Ectodermal cell (in vitro differentiated cells): ENCODE measurements at regions not wholly inside any gene's neighbourhood (a gene's known extent, or its start where the extent isn't known, plus 50 kb on each side); places are given as distances from the start of the nearest gene placed in this dataset.

Source experiments
- H3K27ac ChIP-seq: 2 replicates; pipeline ENCODE4 v1.7.0; 2013; ENCODE audit warnings: mild to moderate bottlenecking, low read depth, low read length; ENCODE audit not compliant: insufficient read depth, poor library complexity, severe bottlenecking
- H3K27me3 ChIP-seq: 2 replicates; pipeline ENCODE4 v1.7.0; 2013; ENCODE audit warnings: mild to moderate bottlenecking, low read length; ENCODE audit not compliant: insufficient read depth, control insufficient read depth, poor library complexity, severe bottlenecking
- H3K36me3 ChIP-seq: one replicate; pipeline ENCODE4 v1.7.0; 2013; ENCODE audit warnings: low read length; ENCODE audit not compliant: control insufficient read depth, insufficient read depth
- H3K4me1 ChIP-seq: one replicate; pipeline ENCODE4 v1.7.0; 2013; ENCODE audit warnings: low read length; ENCODE audit not compliant: control insufficient read depth, insufficient read depth
- H3K4me3 ChIP-seq: 2 replicates; pipeline ENCODE4 v1.7.0; 2013; ENCODE audit warnings: low read depth, low read length, control low read depth; ENCODE audit not compliant: insufficient read depth
- H3K9me3 ChIP-seq: 2 replicates; pipeline ENCODE4 v1.7.0; 2013; ENCODE audit warnings: mild to moderate bottlenecking, low read length, moderate library complexity; ENCODE audit not compliant: control insufficient read depth
- WGBS, 2 experiments: methylation state at CpG; one replicate each; pipeline ENCODE4 v1.1.7; 2013; ENCODE audit warnings: missing lambda C conversion rate in 2 of 2; 5-methylcytosine and 5-hydroxymethylcytosine counted together

- H3K27me3 ChIP-seq, result no peaks in the 10 kb centered on the region
- no peaks in the 10 kb centered on the region for H3K9me3 ChIP-seq
- no peaks in the 10 kb centered on the region for H3K36me3 ChIP-seq
- 94 to 97% methylated on average over 4 to 5 of the region's 5 CpGs for WGBS, 2 experiments
- no peaks in the 10 kb centered on the region for H3K4me1 ChIP-seq
- H3K4me3 ChIP-seq, result no peak overlapping the region
- H3K27ac ChIP-seq, result no peak overlapping the region
Observed at GRCh38 chr5:97458851-97459250, 275.8 kb upstream of the RIOK2 start.

GRCh38 chr5:97471951-97472350 is 288.9 kb upstream of the RIOK2 start:
- Histone ChIP-seq H3K36me3 (no peaks in the 10 kb centered on the region), H3K27me3 (no peaks in the 10 kb centered on the region), H3K9me3 (no peaks in the 10 kb centered on the region), H3K4me1 (no peaks in the 10 kb centered on the region), H3K4me3 (no peak overlapping the region), H3K27ac (no peak overlapping the region)
- 95% methylated on average over 10 of the region's 10 CpGs for WGBS, 2 experiments

GRCh38 chr5:97475847-97476246 is 292.8 kb upstream of the RIOK2 start:
- WGBS, 2 experiments, result 95 to 100% methylated on average over 1 to 3 of the region's 3 CpGs
- Histone ChIP-seq H3K9me3 (no peaks in the 10 kb centered on the region), H3K27me3 (no peaks in the 10 kb centered on the region), H3K27ac (no peak overlapping the region), H3K4me3 (no peak overlapping the region), H3K4me1 (no peaks in the 10 kb centered on the region), H3K36me3 (no peaks in the 10 kb centered on the region)

GRCh38 chr5:97476852-97477534 is 293.9 kb upstream of the RIOK2 start:
- Histone ChIP-seq H3K4me3 (no peak overlapping the region), H3K27me3 (no peaks in the 10 kb centered on the region)
- WGBS, 2 experiments, result 97 to 100% methylated on average over 1 to 2 of the region's 2 CpGs

GRCh38 chr5:97478483-97478882 is 295.4 kb upstream of the RIOK2 start:
- H3K4me3 ChIP-seq, result no peak overlapping the region
- H3K9me3 ChIP-seq, result no peaks in the 10 kb centered on the region
- no peak overlapping the region for H3K27ac ChIP-seq
- no peaks in the 10 kb centered on the region for H3K27me3 ChIP-seq
- no peaks in the 10 kb centered on the region for H3K4me1 ChIP-seq
- no peaks in the 10 kb centered on the region for H3K36me3 ChIP-seq

More at GRCh38 chr5:97476852-97477534, 293.9 kb upstream of the RIOK2 start:
- H3K9me3 ChIP-seq, result no peaks in the 10 kb centered on the region
- H3K36me3 ChIP-seq, result no peaks in the 10 kb centered on the region
- no peak overlapping the region for H3K27ac ChIP-seq
- H3K4me1 ChIP-seq, result no peaks in the 10 kb centered on the region

- no peak overlapping the region for H3K27ac ChIP-seq
- no peaks in the 10 kb centered on the region for H3K27me3 ChIP-seq
- no peak overlapping the region for H3K4me3 ChIP-seq
- WGBS, 2 experiments, result 91 to 97% methylated on average over 3 of the region's 3 CpGs
- H3K36me3 ChIP-seq, result no peaks in the 10 kb centered on the region
- no peaks in the 10 kb centered on the region for H3K4me1 ChIP-seq
- H3K9me3 ChIP-seq, result no peaks in the 10 kb centered on the region
Observed at GRCh38 chr5:97480313-97480712, 297.3 kb upstream of the RIOK2 start.

GRCh38 chr5:97488126-97488668 is 305.1 kb upstream of the RIOK2 start:
- H3K27ac ChIP-seq, result no peak overlapping the region
- H3K4me3 ChIP-seq, result no peak overlapping the region
- H3K27me3 ChIP-seq, result no peaks in the 10 kb centered on the region
- H3K4me1 ChIP-seq, result no peaks in the 10 kb centered on the region
- H3K36me3 ChIP-seq, result no peaks in the 10 kb centered on the region
- no peaks in the 10 kb centered on the region for H3K9me3 ChIP-seq
- WGBS, 2 experiments, result 91 to 93% methylated on average over 7 of the region's 7 CpGs

GRCh38 chr5:97489010-97489840 is 306.2 kb upstream of the RIOK2 start:
- no peaks in the 10 kb centered on the region for H3K4me1 ChIP-seq
- H3K27me3 ChIP-seq, result no peaks in the 10 kb centered on the region
- 94 to 96% methylated on average over 8 of the region's 8 CpGs for WGBS, 2 experiments
- no peak overlapping the region for H3K4me3 ChIP-seq
- H3K27ac ChIP-seq, result no peak overlapping the region
- no peaks in the 10 kb centered on the region for H3K36me3 ChIP-seq
- H3K9me3 ChIP-seq, result no peaks in the 10 kb centered on the region

GRCh38 chr5:97494465-97494864 is 311.4 kb upstream of the RIOK2 start:
- 83 to 85% methylated on average over 3 of the region's 3 CpGs for WGBS, 2 experiments
- Histone ChIP-seq H3K27me3 (no peaks in the 10 kb centered on the region), H3K27ac (no peak overlapping the region), H3K4me3 (no peak overlapping the region), H3K36me3 (no peaks in the 10 kb centered on the region), H3K9me3 (no peaks in the 10 kb centered on the region), H3K4me1 (no peaks in the 10 kb centered on the region)

GRCh38 chr5:97495301-97495700 is 312.3 kb upstream of the RIOK2 start:
- no peaks in the 10 kb centered on the region for H3K27me3 ChIP-seq

More at GRCh38 chr5:97495301-97495700, 312.3 kb upstream of the RIOK2 start:
- Histone ChIP-seq H3K4me1 (no peaks in the 10 kb centered on the region), H3K4me3 (no peak overlapping the region), H3K9me3 (no peaks in the 10 kb centered on the region), H3K36me3 (no peaks in the 10 kb centered on the region), H3K27ac (no peak overlapping the region)
